Uterus (tissue), 3 donors: ENCODE measurements at regions not wholly inside any gene's neighbourhood (a gene's known extent, or its start where the extent isn't known, plus 50 kb on each side); places are given as distances from the start of the nearest gene placed in this dataset.

Experiments used
- DNase-seq, 2 donors: peaks; one replicate each; pipeline ENCODE4 v3.0.0-alpha.2; 2019 to 2020
- H3K27ac ChIP-seq, 2 donors: fragments of 200-600 bp; sonication (generic); 1 replicate in 1 of 2; 2 replicates in 1 of 2; pipeline ENCODE4 v1.5.1; 2016 to 2018
- H3K27me3 ChIP-seq, 2 donors: fragments of 200-600 bp; sonication (generic); one replicate each; pipeline ENCODE4 v1.5.1; 2018 to 2019; ENCODE audit warnings: control low read depth in 1 of 2
- H3K36me3 ChIP-seq, 2 donors: fragments of 200-600 bp; sonication (generic); one replicate each; pipeline ENCODE4 v1.5.1; 2019; ENCODE audit warnings: control low read depth in 1 of 2
- H3K4me1 ChIP-seq, 2 donors: fragments of 200-600 bp; sonication (generic); one replicate each; pipeline ENCODE4 v1.5.1; 2018 to 2019; ENCODE audit warnings: control low read depth in 1 of 2
- H3K4me3 ChIP-seq, 2 donors: fragments of 200-600 bp; sonication (generic); 1 replicate in 1 of 2; 2 replicates in 1 of 2; pipeline ENCODE4 v1.5.1; 2018 to 2019; ENCODE audit warnings: mild to moderate bottlenecking in 1 of 2
- H3K9me3 ChIP-seq, 2 donors: fragments of 200-600 bp; sonication (generic); one replicate each; pipeline ENCODE4 v1.5.1; 2019; ENCODE audit warnings: control low read depth in 1 of 2
- CTCF ChIP-seq, 4 experiments: fragments of 200-600 bp in 2 of 4; fragments of 450-650 bp in 2 of 4; sonication (generic) in 2 of 4; IDR thresholded peaks; one replicate each; pipeline ENCODE4 v1.5.1; 2016 to 2019; ENCODE audit warnings: antibody characterized with exemption in 4 of 4, mild to moderate bottlenecking in 2 of 4, moderate library complexity in 1 of 4
- POLR2A ChIP-seq, 2 donors: fragments of 450-650 bp; IDR thresholded peaks; one replicate each; pipeline ENCODE4 v1.6.1; 2016; ENCODE audit warnings: antibody characterized with exemption in 2 of 2, mild to moderate bottlenecking in 1 of 2, moderate library complexity in 1 of 2
- intact Hi-C: fragments of 100-400 bp; cut with DNase I; formaldehyde crosslinking; loops from one replicate; pipeline ENCODE4 v1.15.1; 2023; ENCODE audit warnings: low total_unique reads
- donor health status: DM: yes; HTN: yes; CAD: no.

GRCh38 chr7:10688544-10688943 is 285.1 kb upstream of the PHF14 start:
- H3K27ac ChIP-seq, result no peak overlapping the region
- no peaks in the 10 kb centered on the region for H3K36me3 ChIP-seq
- no peaks in the 10 kb centered on the region for H3K27me3 ChIP-seq
- H3K4me1 ChIP-seq, result no peaks in the 10 kb centered on the region
- no peak for TF ChIP-seq POLR2A (IDR thresholded peaks at IDR 0.05)
- TF ChIP-seq CTCF (IDR thresholded peaks at IDR 0.05), result no peak
- intact Hi-C loops, result no loop called here
- no peak for DNase-seq
- H3K4me3 ChIP-seq, result no peak overlapping the region
- H3K9me3 ChIP-seq, result no peaks in the 10 kb centered on the region

DNA sequence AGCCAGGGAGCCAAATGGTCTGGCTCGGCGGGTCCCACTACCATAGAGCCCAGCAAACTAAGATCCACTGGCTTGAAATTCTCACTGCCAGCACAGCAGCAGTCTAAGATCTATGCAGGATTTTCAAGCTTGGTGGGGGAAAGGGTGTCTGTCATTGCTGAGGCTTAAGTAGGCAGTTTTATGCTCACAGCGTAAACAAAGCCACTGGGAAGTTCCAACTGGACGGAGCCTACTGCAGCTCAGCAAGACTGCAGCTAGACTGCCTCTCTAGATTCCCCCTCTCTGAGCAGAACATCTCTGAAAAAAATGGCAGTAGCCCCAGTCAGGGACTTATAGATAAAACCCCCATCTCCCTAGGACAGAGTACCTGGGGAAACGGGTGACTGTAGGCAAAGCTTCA is 277.6 kb upstream of the PHF14 start:
- no peaks in the 10 kb centered on the region for H3K4me1 ChIP-seq
- no peaks in the 10 kb centered on the region for H3K36me3 ChIP-seq
- no peak overlapping the region for H3K4me3 ChIP-seq
- intact Hi-C loops, result no loop called here
- TF ChIP-seq CTCF (IDR thresholded peaks at IDR 0.05) (no peak), POLR2A (IDR thresholded peaks at IDR 0.05) (no peak)
- no peaks in the 10 kb centered on the region for H3K9me3 ChIP-seq
- H3K27me3 ChIP-seq, result no peaks in the 10 kb centered on the region
- no peak overlapping the region for H3K27ac ChIP-seq
- DNase-seq, result no peak

GRCh38 chr7:10703059-10703458 is 270.6 kb upstream of the PHF14 start:
- no peaks in the 10 kb centered on the region for H3K9me3 ChIP-seq
- H3K36me3 ChIP-seq, result no peaks in the 10 kb centered on the region
- DNase-seq, result no peak
- no peak overlapping the region for H3K27ac ChIP-seq
- H3K27me3 ChIP-seq, result no peaks in the 10 kb centered on the region
- no peaks in the 10 kb centered on the region for H3K4me1 ChIP-seq
- TF ChIP-seq CTCF (IDR thresholded peaks at IDR 0.05) (no peak), POLR2A (IDR thresholded peaks at IDR 0.05) (no peak)
- intact Hi-C loops, result no loop called here
- no peak overlapping the region for H3K4me3 ChIP-seq

DNA sequence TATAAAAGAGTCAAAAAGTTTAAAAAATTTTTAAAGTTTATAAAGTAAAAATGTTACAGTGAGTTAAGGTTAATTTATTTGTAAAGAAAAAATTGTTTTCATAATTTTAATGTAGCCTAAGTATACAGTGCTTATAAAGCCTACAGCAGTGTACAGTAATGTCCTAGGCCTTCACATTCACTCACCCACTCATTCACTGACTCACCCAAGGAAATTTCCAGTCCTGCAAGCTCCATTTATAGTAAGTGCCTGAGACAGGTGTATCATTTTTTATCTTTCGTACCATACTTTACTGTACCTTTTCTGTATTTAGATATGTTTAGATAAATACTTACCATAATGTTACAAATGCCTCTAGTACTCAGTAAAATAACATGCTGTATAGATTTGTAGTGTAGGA is 269.7 kb upstream of the PHF14 start:
- H3K36me3 ChIP-seq, result no peaks in the 10 kb centered on the region
- TF ChIP-seq CTCF (IDR thresholded peaks at IDR 0.05) (no peak), POLR2A (IDR thresholded peaks at IDR 0.05) (no peak)
- intact Hi-C loops, result no loop called here
- H3K9me3 ChIP-seq, result no peaks in the 10 kb centered on the region
- no peak for DNase-seq
- H3K4me1 ChIP-seq, result no peaks in the 10 kb centered on the region
- H3K4me3 ChIP-seq, result no peak overlapping the region
- no peak overlapping the region for H3K27ac ChIP-seq
- H3K27me3 ChIP-seq, result no peaks in the 10 kb centered on the region

GRCh38 chr7:10704653-10705052 is 269.0 kb upstream of the PHF14 start:
- TF ChIP-seq CTCF (IDR thresholded peaks at IDR 0.05) (no peak), POLR2A (IDR thresholded peaks at IDR 0.05) (no peak)
- Histone ChIP-seq H3K27me3 (no peaks in the 10 kb centered on the region), H3K36me3 (no peaks in the 10 kb centered on the region), H3K4me1 (no peaks in the 10 kb centered on the region), H3K9me3 (no peaks in the 10 kb centered on the region), H3K27ac (no peak overlapping the region), H3K4me3 (no peak overlapping the region)
- intact Hi-C loops, result no loop called here
- DNase-seq, result no peak
